AG04449 (cell line): ENCODE measurements at regions not wholly inside any gene's neighbourhood (a gene's known extent, or its start where the extent isn't known, plus 50 kb on each side); places are given as distances from the start of the nearest gene placed in this dataset.
"Not testable (repeated sequence)": the region's sequence is repeated elsewhere in the genome, so short reads cannot be mapped to it uniquely, and the experiment has no call there.

Experiments
- CTCF ChIA-PET: fragments of 350-600 bp; formaldehyde crosslinking; extraction: SDS; loops from one replicate; lab custom pipeline; 2021; ENCODE audit warnings: antibody characterized with exemption; lab: Yijun Ruan, JAX
- POLR2A ChIA-PET: fragments of 400-600, 350-600 bp; formaldehyde crosslinking; extraction: SDS; loops from one replicate; lab custom pipeline; 2020; ENCODE audit warnings: antibody characterized with exemption, inconsistent platforms; lab: Yijun Ruan, JAX
- DNase-seq: peaks from one replicate; pipeline ENCODE4 v3.0.0-alpha.2; 2010; ENCODE audit warnings: low read depth, low spot score
- H3K4me3 ChIP-seq: 2 replicates; pipeline ENCODE4 v1.5.1; 2011; ENCODE audit warnings: low read depth, mild to moderate bottlenecking, control low read depth, low read length
- CTCF ChIP-seq: IDR thresholded peaks from one replicate; pipeline ENCODE4 v1.5.1; 2011; ENCODE audit warnings: mild to moderate bottlenecking, moderate library complexity, low read length, control low read depth, inconsistent platforms; ENCODE audit not compliant: insufficient read depth; ENCODE audit errors: missing control alignments

GRCh38 chr18:75966431-75966830 lies 528.6 kb downstream of the ZNF516 start:
- no peak overlapping the region for H3K4me3 ChIP-seq
- ChIA-PET POLR2A (no interaction called here), CTCF (no interaction called here)
- DNase-seq: no peak
- no peak for TF ChIP-seq CTCF

- ChIA-PET CTCF (no interaction called here), POLR2A (no interaction called here)
- DNase-seq: no peak
- H3K4me3 ChIP-seq: no peak overlapping the region
- TF ChIP-seq CTCF: no peak
Measured at GRCh38 chr18:75962036-75962572, 532.9 kb downstream of the ZNF516 start.

- CTCF ChIA-PET, H3K4me3 ChIP-seq, DNase-seq, POLR2A ChIA-PET: not testable (repeated sequence)
Measured at GRCh38 chr18:75960356-75960755, 532.9 kb upstream of the SMIM21 start.

GRCh38 chr18:75959150-75959549 lies 531.6 kb upstream of the SMIM21 start:
- no peak overlapping the region for H3K4me3 ChIP-seq
- no peak for DNase-seq
- no peak for TF ChIP-seq CTCF
- CTCF ChIA-PET: no interaction called here
- POLR2A ChIA-PET: no interaction called here

GRCh38 chr18:75958683-75959082 lies 531.2 kb upstream of the SMIM21 start:
- DNase-seq: no peak
- TF ChIP-seq CTCF: no peak
- H3K4me3 ChIP-seq: no peak overlapping the region
- CTCF ChIA-PET: no interaction called here
- POLR2A ChIA-PET: no interaction called here

GRCh38 chr18:75945265-75945933 lies 517.9 kb upstream of the SMIM21 start:
- no peak overlapping the region for H3K4me3 ChIP-seq
- no peak for TF ChIP-seq CTCF
- ChIA-PET CTCF (no interaction called here), POLR2A (no interaction called here)
- DNase-seq: no peak

- ChIA-PET POLR2A (no interaction called here), CTCF (no interaction called here)
- DNase-seq: no peak
- no peak for TF ChIP-seq CTCF
- no peak overlapping the region for H3K4me3 ChIP-seq
Measured at GRCh38 chr18:75937306-75937705, 509.8 kb upstream of the SMIM21 start.
